ENCODE measurements at regions not wholly inside any gene's neighbourhood (a gene's known extent, or its start where the extent isn't known, plus 50 kb on each side); places are given as distances from the start of the nearest gene placed in this dataset.
"Not testable (repeated sequence)": the region's sequence is repeated elsewhere in the genome, so short reads cannot be mapped to it uniquely, and the experiment has no call there.

DNA sequence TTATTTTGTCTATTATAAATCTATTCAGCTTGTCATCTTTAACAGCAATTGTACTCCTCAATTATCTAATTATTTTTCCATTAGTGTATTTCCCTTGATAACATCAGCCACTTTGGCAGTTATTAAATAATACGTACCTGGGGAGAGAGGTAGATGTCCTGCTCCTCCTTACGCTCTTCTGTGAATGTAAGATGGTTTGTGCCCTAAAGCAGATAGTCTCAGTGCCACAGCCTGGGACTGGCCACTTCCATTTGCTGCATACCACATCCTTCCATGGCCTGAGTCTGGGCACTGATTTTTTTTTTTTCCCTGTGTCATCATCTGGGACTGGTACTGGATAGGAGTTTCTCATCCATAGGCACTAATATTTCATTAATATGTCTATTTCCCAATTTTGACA lies 632.4 kb upstream of the LRRTM4 start:
- no peak for DNase-seq

DNA sequence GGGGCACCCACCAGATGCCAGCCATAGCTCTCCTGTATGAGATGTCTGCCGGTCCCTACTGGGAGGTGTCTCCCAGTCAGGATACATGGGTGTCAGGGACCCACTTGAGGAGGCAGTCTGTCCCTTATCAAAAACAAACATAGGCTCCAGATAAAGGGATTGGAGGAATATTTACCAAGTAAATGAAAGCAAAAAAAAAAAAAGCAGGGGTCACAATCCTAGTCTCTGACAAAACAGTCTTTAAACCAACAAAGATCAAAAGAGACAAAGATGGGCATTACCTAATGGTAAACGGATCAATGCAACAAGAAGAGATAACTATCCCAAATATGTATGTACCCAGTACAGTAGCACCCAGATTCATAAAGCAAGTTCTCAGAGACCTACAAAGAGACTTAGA lies 640.0 kb upstream of the LRRTM4 start:
- no peak for DNase-seq

DNA sequence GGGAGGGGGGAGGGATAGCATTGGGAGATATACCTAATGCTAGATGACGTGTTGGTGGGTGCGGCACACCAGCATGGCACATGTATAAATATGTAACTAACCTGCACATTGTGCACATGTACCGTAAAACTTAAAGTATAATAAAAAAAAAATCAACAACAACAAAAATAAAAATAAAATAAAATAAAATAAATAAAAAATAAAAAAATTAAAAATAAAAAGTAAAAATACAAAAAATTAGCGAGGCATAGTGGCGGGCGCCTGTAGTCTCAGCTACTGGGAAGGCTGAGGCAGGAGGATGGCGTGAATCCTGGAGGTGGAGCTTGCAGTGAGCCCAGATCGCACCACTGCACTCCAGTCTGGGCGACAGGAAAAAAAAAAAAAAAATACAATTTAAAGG lies 650.0 kb upstream of the LRRTM4 start:
- not testable (repeated sequence) for DNase-seq

DNA sequence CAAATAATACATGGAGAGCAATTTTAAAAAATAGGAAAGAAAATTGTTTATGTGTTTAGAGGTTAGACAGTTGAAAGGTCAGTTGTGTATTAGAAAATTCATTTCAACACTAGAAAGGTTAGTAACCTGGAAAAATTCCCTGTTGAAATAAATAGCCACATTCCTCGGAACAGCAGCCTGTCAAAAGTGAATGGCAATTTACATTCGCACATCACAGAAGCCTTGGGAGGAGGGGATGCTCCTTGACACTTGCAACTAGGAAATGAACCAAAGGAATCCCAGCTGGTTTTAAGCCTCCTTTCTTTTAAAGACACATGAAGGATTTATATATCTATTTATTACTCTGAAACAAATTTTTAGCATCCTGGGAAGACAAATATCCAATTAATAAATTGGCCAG lies 653.5 kb upstream of the LRRTM4 start:
- no peak for DNase-seq

DNA sequence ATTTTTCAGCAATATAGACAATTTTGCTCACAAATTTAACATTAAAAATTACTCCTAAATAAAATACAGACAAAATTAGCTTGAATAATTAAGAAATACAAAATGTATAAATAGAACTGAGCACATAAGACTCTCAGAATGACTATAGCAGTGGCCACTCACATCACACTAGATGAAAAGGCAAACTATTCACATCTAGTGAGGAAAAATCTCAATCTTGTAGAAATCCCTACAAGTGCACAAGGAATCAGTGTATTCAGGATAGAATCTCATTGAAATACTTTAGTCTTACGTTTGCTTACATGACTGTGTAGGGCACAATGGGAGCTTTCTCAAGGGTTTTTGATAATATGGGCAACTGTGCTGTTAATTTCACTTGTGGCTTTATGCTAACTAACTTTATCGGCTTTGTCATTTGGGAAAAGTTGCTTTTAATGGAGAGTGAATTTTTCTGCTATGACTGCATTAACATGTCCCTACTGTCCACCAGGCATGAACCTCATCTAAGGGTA lies 678.9 kb upstream of the LRRTM4 start:
- DNase-seq = no peak

DNA sequence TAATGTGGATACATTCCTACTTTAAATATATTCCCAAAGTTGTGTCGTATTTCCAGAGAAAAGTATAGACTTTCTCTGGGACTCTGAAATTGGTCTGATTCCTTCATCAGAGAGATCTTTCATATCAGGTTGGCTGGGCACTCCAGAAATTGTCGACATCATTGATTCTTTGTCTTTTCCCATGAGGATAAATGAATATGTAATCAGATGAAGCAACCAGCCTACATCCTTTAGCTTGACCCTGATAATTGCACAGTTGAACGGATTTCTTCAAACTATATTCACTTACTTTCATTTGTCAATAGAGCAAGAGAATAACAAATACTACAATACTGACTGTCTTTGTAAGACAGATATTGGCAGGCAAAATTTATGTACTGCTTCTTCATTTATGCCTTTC lies 680.2 kb upstream of the LRRTM4 start:
- DNase-seq = no peak

DNA sequence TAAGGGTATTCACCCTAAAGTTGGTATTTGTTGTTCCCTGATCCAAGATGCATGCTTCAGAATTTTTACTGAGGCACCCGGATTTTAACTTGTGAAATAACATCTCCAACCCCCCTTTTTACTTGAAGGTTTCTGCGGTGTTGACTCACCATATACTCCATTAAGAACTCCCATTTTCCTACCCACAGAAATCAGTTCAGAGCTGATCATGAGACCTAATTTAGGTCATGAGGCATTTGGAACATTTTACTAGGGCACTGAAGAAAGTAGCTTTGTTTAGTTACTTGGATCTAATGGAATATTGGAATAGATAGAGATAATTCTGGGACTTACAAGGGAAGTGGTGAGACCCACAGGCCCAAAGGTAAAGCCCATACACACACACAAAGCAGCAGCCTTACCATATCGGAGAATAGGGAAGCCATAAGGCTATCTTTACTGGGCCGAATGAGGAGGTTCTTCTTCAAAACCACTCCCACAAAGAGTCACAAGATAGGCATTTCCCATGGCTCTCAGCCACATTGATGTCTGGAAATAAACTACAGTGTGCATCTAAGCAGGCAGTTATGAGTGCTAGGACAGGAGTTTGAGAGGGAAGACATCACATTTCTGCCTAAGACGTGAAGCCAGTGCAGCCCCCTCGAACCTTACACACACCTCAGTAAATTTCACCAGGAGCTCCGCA lies 681.0 kb upstream of the LRRTM4 start:
- DNase-seq = no peak

DNA sequence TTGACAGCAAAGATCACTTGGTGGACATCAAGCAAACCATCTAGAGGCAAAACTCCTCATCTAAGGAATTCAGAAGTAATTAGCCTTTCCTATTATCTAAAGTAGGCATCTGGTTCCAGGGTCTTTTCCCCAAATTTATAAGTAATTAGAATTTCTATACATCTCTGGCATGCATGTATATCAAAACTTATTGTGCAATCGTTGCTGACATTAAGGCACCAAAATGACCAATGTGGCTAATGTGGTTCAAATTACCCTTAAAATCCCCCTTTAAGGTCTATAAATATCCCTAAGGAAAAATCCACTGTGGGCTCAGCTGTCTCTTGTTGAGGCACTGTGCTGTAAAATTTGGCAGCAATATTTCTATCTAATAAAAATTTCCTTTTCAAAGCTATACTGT lies 695.9 kb upstream of the LRRTM4 start:
- DNase-seq = no peak

DNA sequence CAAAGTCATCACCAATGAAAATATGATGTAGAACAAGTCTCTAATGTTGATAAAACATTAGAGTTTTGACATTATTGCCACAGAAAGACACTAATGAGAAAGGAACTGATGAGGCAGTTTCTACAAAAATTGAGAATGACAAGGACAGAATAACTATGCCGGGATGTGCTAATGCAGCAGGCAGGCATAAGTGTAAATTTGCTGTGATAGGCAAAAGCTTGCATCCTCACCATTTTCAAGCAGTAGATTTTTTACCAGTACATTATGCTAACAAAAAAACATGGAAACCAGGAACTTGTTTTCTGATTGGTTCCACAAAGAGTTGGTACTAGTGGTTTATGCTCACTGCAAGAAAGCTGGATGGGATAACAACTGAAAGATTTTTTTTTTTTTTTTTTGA lies 715.5 kb upstream of the LRRTM4 start:
- no peak for DNase-seq

DNA sequence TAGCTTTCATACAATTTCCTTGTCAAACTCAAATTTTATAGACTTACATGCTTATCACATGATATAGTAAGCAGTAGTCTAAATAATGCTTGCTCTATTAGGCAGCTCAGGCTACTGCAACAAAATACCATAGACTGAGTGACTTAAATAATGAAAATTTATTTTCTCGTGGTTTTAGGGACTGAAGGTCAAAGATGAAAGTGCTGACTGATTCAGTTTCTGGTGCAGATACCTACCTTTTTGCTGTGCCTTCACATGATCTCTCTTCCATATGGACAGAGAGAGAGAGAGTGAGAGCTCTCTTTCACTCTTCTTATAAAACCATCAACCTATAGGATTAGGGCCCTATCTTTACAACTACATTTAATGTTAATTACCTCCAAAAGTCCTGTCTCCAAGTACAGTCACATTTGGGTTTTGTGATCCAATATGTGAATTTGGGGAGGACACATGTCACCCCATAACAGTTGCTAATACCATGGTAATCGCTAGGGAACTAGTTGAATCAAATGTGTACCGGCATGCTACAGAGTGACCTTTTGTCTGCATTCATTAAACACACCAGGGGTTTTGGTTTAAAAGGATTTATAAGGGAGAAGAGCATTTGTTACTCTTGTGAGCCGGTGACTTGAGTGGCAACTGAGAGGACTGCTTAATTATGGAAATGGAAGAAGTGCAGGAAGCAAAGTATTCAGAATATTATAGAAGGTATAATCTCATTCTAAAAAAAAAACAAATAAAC lies 723.4 kb upstream of the LRRTM4 start:
- no peak for DNase-seq

DNA sequence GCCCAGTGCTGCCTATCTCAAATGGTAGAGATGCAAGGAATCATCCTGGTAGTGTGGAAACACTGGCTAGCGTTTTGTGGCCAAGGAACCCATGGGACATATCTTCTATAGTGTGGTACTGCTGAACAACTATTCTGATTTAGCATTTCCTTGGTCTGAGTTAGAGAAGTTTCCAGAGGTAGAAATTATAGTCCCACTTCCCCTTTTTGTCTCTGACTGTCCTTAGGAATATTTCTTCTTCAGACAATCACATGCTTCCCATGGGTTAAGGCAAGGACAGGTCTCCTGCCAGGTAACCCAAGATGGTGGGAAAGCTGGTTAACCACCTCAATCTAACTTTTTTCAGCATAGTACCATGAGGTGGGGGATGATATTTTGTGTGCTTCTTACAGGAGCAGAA lies 729.5 kb upstream of the LRRTM4 start:
- no peak for DNase-seq

DNA sequence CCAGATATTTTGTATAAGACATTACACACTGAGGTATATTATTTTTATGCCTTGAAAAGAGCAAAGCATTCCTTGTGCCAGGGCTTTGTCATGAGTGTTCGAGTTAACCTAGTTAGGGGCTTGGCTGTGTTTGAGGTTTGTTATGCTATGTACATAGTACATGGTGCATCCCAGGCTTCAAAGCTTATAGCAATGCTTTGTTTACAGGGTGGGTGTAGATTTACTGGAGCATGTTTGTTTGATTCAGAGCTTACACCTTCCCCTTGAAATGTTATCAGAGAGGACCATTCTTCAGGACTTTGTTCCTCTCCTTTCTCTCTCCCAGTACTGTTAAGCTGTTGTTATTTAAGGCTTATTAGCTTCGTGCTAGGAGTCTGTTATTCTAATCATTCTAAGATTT lies 738.7 kb upstream of the LRRTM4 start:
- DNase-seq = no peak

DNA sequence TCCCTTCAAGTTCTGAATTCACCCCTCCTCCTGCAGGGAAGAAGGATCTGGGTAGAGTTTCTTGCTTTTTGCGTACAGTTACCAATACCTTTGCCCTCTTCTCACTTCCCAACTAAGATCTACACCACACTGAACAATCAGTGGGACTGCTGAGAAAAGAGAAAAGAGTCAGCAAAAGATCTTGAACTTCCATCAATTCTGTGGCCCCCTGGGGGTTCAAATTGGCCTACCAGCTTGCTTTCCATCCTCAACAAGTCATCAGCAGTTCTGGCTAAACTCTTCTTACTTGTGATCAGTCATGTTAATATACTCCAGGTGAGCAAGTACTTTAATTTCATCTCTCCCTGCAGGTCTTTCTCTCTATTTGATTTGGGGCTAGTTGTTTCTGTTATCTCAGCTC lies 739.3 kb upstream of the LRRTM4 start:
- no peak for DNase-seq

DNA sequence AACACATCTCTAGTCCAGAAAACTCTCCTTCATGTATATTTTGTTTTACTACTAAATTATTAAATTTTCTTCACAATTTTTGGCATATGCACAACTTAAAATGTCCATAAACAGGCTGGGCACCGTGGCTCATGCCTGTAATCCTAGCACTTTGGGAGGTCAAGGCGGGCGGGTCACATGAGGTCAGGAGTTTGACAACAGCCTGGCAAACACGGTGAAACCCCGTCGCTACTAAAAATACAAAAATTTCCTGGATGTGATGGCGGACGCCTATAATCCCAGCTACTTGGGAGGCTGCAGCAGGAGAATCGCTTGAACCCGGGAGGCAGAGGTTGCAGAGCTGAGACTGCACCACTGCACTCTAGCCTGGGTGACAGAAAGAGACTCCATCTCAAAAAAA lies 739.9 kb upstream of the LRRTM4 start:
- DNase-seq = not testable (repeated sequence)

DNA sequence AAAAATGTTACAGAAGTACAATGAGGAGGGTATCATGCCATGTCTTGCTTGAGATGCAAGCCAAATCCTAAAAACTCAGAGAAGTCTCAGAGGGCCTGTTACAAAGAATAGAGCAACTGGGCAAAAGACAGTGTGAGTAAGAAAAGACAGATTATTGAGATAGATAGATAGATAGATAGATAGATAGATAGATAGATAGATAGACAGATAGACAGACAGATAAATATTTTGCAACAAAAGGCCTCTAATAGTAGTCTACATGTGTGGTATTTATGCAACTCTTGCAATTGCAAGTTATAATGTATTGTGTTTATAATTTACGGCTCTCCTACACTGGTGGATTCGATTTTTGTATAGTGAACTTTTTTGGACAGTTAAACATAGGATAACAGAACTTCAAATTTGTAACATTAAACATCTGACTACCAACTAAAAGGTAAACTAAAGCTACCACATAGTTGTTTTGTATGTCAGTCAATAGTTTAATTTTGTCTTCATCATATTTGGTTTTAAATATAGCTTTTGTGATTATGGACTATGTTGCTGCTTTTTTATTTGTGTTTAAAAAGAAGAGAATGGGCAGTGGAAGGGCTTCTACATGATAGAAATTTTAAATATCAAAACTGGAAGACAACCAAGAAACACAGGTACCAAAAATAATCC lies 740.7 kb upstream of the LRRTM4 start:
- no peak for DNase-seq

DNA sequence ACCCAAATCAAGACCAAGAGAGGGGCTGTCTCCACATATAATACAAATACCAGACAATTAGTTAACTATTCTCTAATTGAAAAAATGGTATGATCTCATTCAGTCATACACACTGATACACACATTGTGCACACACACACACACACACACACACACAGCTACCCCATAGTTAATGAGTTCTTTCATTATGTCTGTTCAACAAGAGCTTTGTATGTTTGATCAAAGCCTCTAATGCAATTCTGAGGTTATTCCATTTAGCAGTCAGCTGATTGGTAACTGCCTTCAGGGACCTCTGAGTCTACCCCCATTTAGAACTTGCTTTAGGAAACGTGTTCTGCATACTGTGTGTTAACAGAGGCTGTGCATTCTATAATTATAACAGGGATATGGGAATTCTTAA lies 741.4 kb upstream of the LRRTM4 start:
- DNase-seq = no peak

DNA sequence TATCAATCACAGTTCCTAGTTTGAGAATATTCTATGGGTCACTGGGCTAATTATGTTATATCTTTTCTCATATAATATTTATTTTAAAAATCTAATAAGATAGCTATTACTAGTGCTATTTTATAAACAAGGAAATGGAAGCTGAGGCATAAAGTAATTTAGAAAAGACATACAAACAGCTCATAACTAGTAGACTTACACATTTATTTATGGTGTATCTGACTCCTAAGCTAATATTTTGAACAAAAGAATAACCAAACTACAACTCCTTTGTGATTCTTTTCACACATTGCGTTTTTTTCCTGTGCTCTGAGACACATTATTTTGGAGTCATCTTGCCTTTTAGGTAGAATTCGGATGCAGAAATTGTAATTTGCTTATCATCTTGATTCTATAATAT lies 742.0 kb upstream of the LRRTM4 start:
- no peak for DNase-seq

DNA sequence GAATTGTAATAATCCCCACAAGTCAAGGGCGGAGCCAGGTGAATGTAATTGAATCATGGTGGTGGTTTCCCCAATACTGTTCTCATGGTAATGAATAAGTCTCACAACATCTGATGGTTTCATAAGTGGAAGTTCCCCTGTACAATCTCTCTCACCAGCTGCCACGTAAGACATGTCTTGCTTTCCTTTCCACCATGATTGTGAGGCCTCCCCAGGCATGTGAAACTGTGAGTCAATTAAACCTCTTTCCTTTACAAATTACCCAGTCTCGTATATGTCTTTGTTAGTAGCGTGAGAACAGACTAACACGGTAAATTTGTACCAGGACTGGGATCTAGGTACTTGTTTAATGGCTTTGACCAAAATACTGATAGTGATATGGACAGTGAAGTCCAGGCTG lies 744.3 kb upstream of the REG3G start:
- DNase-seq = no peak

DNA sequence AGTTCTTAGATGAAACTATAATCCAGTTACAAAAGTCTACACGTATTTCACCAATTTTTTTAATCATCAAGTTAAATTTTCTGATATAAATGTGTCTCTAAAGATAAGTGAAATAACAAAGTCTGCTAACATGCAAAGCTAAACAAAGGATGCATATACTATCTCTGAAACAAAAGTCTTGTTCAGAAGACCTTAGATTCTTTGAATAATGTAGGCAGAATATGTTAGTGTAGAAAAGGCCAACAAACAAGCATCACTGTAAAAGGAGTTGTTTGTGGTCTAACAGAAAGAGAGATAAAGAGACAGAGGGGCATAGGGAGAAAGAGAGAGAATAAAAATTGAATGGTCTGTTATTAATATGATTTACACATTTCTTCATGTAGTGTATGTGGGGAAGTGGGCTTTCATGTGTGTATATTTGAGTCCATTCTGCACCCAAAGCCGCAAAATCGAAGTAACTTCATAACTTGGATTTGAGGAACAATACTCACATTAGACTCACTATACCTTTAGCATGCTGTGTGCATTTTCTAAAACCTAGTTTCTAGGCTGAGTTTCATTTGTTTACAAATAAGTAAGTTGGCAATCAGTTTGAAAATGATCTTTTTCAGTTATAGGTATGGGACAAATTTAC lies 734.8 kb upstream of the REG3G start:
- DNase-seq = no peak

DNA sequence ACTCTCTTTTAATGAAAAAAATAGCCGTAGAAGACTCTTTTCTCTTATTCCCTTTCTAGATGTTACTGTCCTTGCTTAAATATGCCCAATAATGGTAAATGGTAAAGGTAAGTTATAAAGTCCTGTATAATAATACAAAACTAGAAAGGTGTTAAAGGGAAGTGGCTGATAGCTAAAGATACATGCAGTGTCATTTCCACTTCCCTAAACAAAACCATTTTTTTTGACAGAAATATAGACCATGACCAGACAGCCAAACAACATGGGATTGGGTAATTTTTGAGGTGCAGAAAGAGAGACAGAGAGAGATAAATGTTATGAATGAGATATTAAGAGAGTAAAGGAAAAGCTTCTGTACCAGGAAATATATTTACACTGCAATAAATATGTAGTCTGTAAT lies 731.7 kb upstream of the REG3G start:
- no peak for DNase-seq

DNA sequence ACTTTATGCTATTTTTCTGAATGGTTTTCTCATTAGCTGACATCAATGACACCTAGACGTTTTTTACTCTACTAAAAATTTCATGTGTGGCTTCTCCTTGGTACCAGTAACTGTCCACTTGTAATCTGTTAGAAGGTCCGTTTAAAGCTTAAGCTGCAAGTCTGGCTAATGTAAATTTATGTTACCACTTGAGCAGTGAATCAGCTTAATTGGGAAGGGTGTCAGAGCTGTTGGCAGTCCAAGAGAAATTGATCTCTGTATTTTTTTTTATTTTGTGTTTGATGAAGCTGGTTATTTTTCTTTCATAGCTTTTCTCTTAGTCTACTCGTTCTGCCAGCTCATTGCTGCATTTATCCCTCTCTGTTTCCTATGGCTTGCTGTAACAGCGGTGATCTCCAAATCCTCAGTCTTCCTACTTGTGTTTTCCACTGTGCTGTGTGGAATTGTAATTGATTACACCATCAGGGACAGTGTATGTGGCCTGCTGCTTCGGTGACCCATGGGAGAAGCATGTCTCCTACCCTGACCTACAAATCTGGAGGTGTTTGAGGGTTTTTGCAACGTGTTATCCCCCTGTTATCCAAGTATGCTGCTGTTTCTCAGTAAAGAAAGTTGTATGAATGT lies 724.2 kb upstream of the REG3G start:
- no peak for DNase-seq

DNA sequence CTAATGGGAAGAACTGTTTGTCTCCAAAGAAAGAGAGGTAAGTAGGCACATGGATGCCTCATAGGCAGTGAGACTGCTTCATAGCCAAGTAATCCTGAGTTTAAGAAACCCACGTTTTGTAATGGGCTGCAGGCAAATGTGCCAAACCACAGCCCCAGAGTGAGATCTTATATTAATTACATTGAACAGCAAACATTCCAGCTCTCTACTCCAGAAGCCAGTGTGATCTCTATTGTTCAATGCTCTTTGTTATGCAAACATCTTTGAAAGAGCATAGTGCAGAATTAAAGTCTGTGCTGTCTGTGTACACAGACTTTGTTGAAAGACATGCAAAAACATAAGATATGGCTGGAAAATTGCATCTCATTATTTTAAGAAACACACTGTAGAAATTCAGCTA lies 720.8 kb upstream of the REG3G start:
- DNase-seq = no peak

DNA sequence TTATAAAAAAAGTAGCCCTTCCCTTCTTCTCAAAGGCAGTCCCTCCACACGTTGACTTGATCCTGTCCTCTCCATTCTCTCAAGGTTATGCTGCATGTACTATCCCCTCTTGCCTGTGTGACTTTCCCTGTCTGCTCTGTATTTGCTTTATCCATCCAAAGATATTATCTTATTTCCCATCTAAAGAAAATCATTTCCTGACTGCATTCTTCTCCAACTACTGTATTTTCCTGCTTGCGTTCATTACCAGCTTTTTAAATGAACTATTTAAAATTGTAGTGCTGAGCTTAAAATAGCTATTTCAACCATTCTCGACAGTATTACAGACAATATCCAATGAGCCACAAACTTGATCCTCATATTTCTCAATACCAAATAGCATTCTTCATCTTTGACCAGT lies 716.0 kb upstream of the REG3G start:
- DNase-seq = no peak

All from DMS153 (cell line).